K562 (cell line): ENCODE measurements at regions not wholly inside any gene's neighbourhood (a gene's known extent, or its start where the extent isn't known, plus 50 kb on each side); places are given as distances from the start of the nearest gene placed in this dataset.

Experiments
- ATAC-seq: fragments of 200-7000 bp; cut with Tn5 transposase; 3 replicates; pipeline ENCODE4 v1.9.1; 2020; ENCODE audit warnings: moderate library complexity
- BruUV-seq: library from RNA; stranded (reverse); fragments of 400-500 nt; replicated peaks from 2 replicates; lab custom pipeline; 2021; lab: Mats Ljungman, UMichigan
- CTCF ChIA-PET: fragments of 300-600 bp; formaldehyde crosslinking; extraction: SDS; loops from one replicate; lab custom pipeline; 2021; ENCODE audit warnings: low intra/inter-chr PET ratio; lab: Yijun Ruan, JAX
- POLR2A ChIA-PET: fragments of 300-600, 350-650 bp; sonication (Branson Sonifier 250); formaldehyde crosslinking; extraction: SDS; loops from one replicate; lab custom pipeline; 2021; ENCODE audit warnings: antibody characterized with exemption, inconsistent platforms; lab: Yijun Ruan, JAX
- DNase-seq, 4 experiments: peaks; one replicate each; pipeline versions ENCODE4 v3.0.0 to v3.0.0-alpha.2; 2011 to 2018; ENCODE audit warnings: low spot score in 3 of 4, mixed read lengths in 3 of 4; ENCODE audit errors: extremely low read depth in 1 of 4
- FAIRE-seq: peaks from 2 replicates; lab custom pipeline; 2011; peaks lifted over from hg19 to GRCh38; lab: Jason Lieb, UNC
- H2AFZ ChIP-seq: 2 replicates; pipeline ENCODE4 v1.6.0; 2011; ENCODE audit warnings: low read depth, low read length, control low read depth, inconsistent platforms
- H3K27ac ChIP-seq: fragments of 200-600 bp; 3 replicates; pipeline ENCODE4 v1.8.0; 2011; ENCODE audit warnings: low read depth, mild to moderate bottlenecking, control low read depth, inconsistent platforms, low read length, moderate library complexity, mixed read lengths; ENCODE audit errors: extremely low read depth
- H3K27me3 ChIP-seq, 2 experiments: fragments of 300-600 bp in 1 of 2; 2 replicates in 1 of 2; 3 replicates in 1 of 2; pipeline versions ENCODE4 v1.6.0 to v1.8.0; 2011; ENCODE audit warnings: inconsistent platforms in 2 of 2, low read length in 2 of 2, mild to moderate bottlenecking in 1 of 2, mixed read lengths in 1 of 2, moderate library complexity in 1 of 2; ENCODE audit not compliant: control insufficient read depth in 2 of 2, insufficient read depth in 2 of 2
- H3K36me3 ChIP-seq: fragments of 300-600 bp; 3 replicates; pipeline ENCODE4 v1.8.0; 2011; ENCODE audit warnings: mild to moderate bottlenecking, low read length, inconsistent platforms; ENCODE audit not compliant: control insufficient read depth, insufficient read depth
- H3K4me1 ChIP-seq, 2 experiments: fragments of 200-600 bp in 1 of 2; replicated peaks in 1 of 2; 2 replicates in 1 of 2; 3 replicates in 1 of 2; pipeline versions ENCODE4 v1.5.1 to v1.8.0; 2011; ENCODE audit warnings: inconsistent platforms in 2 of 2, low read length in 2 of 2, mild to moderate bottlenecking in 1 of 2, mixed read lengths in 1 of 2, moderate library complexity in 1 of 2; ENCODE audit not compliant: control insufficient read depth in 2 of 2, insufficient read depth in 2 of 2
- H3K4me2 ChIP-seq: 2 replicates; pipeline ENCODE4 v1.6.1; 2011; ENCODE audit warnings: low read length, control low read depth, inconsistent platforms, mixed read lengths; ENCODE audit not compliant: insufficient read depth
- H3K4me3 ChIP-seq: fragments of 200-600 bp; sonication (generic), shearing (Covaris generic); 2 replicates; pipeline ENCODE4 v1.5.1; 2016; ENCODE audit warnings: control low read depth, inconsistent platforms
- H3K79me2 ChIP-seq: fragments of 200-600 bp; 3 replicates; pipeline ENCODE4 v1.8.0; 2011; ENCODE audit warnings: low read length, inconsistent platforms; ENCODE audit not compliant: control insufficient read depth, insufficient read depth
- H3K9ac ChIP-seq, 2 experiments: 2 replicates each; pipeline versions ENCODE4 v1.6.0 to v1.6.1; 2011; ENCODE audit warnings: low read depth in 2 of 2, low read length in 2 of 2, control low read depth in 1 of 2, inconsistent platforms in 1 of 2, mild to moderate bottlenecking in 1 of 2, mixed read lengths in 1 of 2; ENCODE audit not compliant: insufficient read depth in 1 of 2
- H3K9me1 ChIP-seq: one replicate; pipeline ENCODE4 v1.6.0; 2011; ENCODE audit warnings: inconsistent platforms, mild to moderate bottlenecking, low read length, moderate library complexity; ENCODE audit not compliant: control insufficient read depth, insufficient read depth
- H3K9me3 ChIP-seq: replicated peaks from 2 replicates; pipeline ENCODE4 v1.5.1; 2011; ENCODE audit warnings: low read depth, low read length, inconsistent platforms; ENCODE audit not compliant: control insufficient read depth, insufficient read depth
- H4K20me1 ChIP-seq: replicated peaks from 2 replicates; pipeline ENCODE4 v1.6.1; 2011; ENCODE audit warnings: low read length, inconsistent platforms, mixed read lengths; ENCODE audit not compliant: control insufficient read depth, insufficient read depth
- HLTF ChIP-seq: fragments of 450-650 bp; IDR thresholded peaks from 2 replicates; pipeline ENCODE4 v1.6.1; 2016
- MAFG ChIP-seq: fragments of 450-650 bp; conservative IDR thresholded peaks from 2 replicates; pipeline ENCODE4 v1.6.1; 2016; ENCODE audit warnings: missing genetic modification characterization, missing compliant biosample characterization
- MIER1 ChIP-seq: fragments of 450-650 bp; IDR thresholded peaks from 2 replicates; pipeline ENCODE4 v1.6.1; 2016; ENCODE audit warnings: antibody characterized with exemption, mild to moderate bottlenecking, low read depth
- PHB ChIP-seq: fragments of 250-450 bp; sonication (Bioruptor Pico); IDR thresholded peaks from 2 replicates; pipeline ENCODE4 v1.5.0; 2021
- ZNF133 ChIP-seq: fragments of 250-450 bp; sonication (Bioruptor Pico); IDR thresholded peaks from 2 replicates; pipeline ENCODE4 v1.4.0; 2020; ENCODE audit warnings: mild to moderate bottlenecking
- ZNF584 ChIP-seq: fragments of 200-800 bp; sonication (Bioruptor generic); IDR thresholded peaks from 2 replicates; pipeline ENCODE4 v1.6.1; 2016; ENCODE audit warnings: low read depth, mild to moderate bottlenecking, missing genetic modification characterization, missing compliant biosample characterization
- WGBS: fragments of 100-300 bp; shearing (Covaris generic); methylation state at CpG from one replicate; pipeline ENCODE4 v1.1.6; 2016; ENCODE audit warnings: low coverage, mixed read lengths; ENCODE audit not compliant: insufficient coverage; ENCODE audit errors: missing lambda C conversion rate; 5-methylcytosine and 5-hydroxymethylcytosine counted together
- in situ Hi-C: fragments of 300-500 bp; cut with MboI; formaldehyde crosslinking; loops from 4 replicates; pipeline ENCODE4 v1.15.0; 2018; ENCODE audit warnings: inconsistent platforms, mixed read lengths
- intact Hi-C: fragments of 100-400 bp; cut with micrococcal nuclease; formaldehyde crosslinking; loops from 2 replicates; pipeline ENCODE4 v1.14.2; 2022
- TF ChIP-seq, protein P1 (sequence below): sonication (generic); formaldehyde crosslinking; IDR thresholded peaks from 2 replicates; pipeline ENCODE4 v1.8.0; 2023; ENCODE audit warnings: missing genetic modification reagents, mild to moderate bottlenecking, borderline replicate concordance
- TF ChIP-seq, protein P2 (sequence below), 2 experiments: fragments of 450-650 bp in 1 of 2; sonication (generic) in 1 of 2; formaldehyde crosslinking in 1 of 2; IDR thresholded peaks; 2 replicates each; pipeline versions ENCODE4 v1.7.1 to v1.9.0; 2016 to 2022; ENCODE audit warnings: inconsistent platforms in 1 of 2, mild to moderate bottlenecking in 1 of 2, missing genetic modification reagents in 1 of 2

DNA sequence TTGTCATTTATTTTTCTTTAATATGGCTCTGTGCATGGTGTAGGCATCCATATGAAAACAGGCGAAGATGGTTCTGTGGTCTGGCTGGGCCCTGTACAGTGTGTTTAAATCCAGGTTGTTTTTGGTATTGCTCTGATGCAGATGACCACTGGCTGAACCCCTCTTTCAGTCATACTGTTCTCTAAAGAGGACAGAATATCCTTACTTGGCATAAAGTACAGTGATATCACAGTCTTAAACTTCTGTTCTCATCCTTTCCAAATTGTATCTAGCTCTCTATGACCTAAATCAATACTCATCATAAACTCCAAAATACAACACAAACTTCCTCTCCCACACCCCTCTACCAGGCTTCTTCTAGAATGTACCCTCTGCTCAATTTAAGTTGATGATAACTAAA, 252.7 kb upstream of the FAR2 start:
- ChIA-PET POLR2A (no interaction called here), CTCF (no interaction called here)
- H3K9me3 ChIP-seq: no peaks in the 10 kb centered on the region
- H3K4me3 ChIP-seq: no peak overlapping the region
- in situ Hi-C loops: no loop called here
- no peak overlapping the region for H3K9ac ChIP-seq
- no peak for FAIRE-seq
- no peaks in the 10 kb centered on the region for H4K20me1 ChIP-seq
- no peak overlapping the region for H3K4me2 ChIP-seq
- H2AFZ ChIP-seq: no peak overlapping the region
- H3K9me1 ChIP-seq: no peaks in the 10 kb centered on the region
- TF ChIP-seq MIER1 (no peak), ZNF133 (CRISPR knock-in tag) (no peak), HLTF (no peak), MAFG (tag) (no peak), ZNF584 (CRISPR knock-in tag) (no peak), PHB (CRISPR knock-in tag) (no peak)
- TF ChIP-seq, protein P1, sequence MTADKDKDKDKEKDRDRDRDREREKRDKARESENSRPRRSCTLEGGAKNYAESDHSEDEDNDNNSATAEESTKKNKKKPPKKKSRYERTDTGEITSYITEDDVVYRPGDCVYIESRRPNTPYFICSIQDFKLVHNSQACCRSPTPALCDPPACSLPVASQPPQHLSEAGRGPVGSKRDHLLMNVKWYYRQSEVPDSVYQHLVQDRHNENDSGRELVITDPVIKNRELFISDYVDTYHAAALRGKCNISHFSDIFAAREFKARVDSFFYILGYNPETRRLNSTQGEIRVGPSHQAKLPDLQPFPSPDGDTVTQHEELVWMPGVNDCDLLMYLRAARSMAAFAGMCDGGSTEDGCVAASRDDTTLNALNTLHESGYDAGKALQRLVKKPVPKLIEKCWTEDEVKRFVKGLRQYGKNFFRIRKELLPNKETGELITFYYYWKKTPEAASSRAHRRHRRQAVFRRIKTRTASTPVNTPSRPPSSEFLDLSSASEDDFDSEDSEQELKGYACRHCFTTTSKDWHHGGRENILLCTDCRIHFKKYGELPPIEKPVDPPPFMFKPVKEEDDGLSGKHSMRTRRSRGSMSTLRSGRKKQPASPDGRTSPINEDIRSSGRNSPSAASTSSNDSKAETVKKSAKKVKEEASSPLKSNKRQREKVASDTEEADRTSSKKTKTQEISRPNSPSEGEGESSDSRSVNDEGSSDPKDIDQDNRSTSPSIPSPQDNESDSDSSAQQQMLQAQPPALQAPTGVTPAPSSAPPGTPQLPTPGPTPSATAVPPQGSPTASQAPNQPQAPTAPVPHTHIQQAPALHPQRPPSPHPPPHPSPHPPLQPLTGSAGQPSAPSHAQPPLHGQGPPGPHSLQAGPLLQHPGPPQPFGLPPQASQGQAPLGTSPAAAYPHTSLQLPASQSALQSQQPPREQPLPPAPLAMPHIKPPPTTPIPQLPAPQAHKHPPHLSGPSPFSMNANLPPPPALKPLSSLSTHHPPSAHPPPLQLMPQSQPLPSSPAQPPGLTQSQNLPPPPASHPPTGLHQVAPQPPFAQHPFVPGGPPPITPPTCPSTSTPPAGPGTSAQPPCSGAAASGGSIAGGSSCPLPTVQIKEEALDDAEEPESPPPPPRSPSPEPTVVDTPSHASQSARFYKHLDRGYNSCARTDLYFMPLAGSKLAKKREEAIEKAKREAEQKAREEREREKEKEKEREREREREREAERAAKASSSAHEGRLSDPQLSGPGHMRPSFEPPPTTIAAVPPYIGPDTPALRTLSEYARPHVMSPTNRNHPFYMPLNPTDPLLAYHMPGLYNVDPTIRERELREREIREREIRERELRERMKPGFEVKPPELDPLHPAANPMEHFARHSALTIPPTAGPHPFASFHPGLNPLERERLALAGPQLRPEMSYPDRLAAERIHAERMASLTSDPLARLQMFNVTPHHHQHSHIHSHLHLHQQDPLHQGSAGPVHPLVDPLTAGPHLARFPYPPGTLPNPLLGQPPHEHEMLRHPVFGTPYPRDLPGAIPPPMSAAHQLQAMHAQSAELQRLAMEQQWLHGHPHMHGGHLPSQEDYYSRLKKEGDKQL: no peak
- TF ChIP-seq, protein P2, sequence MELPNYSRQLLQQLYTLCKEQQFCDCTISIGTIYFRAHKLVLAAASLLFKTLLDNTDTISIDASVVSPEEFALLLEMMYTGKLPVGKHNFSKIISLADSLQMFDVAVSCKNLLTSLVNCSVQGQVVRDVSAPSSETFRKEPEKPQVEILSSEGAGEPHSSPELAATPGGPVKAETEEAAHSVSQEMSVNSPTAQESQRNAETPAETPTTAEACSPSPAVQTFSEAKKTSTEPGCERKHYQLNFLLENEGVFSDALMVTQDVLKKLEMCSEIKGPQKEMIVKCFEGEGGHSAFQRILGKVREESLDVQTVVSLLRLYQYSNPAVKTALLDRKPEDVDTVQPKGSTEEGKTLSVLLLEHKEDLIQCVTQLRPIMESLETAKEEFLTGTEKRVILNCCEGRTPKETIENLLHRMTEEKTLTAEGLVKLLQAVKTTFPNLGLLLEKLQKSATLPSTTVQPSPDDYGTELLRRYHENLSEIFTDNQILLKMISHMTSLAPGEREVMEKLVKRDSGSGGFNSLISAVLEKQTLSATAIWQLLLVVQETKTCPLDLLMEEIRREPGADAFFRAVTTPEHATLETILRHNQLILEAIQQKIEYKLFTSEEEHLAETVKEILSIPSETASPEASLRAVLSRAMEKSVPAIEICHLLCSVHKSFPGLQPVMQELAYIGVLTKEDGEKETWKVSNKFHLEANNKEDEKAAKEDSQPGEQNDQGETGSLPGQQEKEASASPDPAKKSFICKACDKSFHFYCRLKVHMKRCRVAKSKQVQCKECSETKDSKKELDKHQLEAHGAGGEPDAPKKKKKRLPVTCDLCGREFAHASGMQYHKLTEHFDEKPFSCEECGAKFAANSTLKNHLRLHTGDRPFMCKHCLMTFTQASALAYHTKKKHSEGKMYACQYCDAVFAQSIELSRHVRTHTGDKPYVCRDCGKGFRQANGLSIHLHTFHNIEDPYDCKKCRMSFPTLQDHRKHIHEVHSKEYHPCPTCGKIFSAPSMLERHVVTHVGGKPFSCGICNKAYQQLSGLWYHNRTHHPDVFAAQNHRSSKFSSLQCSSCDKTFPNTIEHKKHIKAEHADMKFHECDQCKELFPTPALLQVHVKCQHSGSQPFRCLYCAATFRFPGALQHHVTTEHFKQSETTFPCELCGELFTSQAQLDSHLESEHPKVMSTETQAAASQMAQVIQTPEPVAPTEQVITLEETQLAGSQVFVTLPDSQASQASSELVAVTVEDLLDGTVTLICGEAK (IDR thresholded peaks at IDR 0.05): no peak
- TF ChIP-seq, protein P2 (CRISPR knock-in tag; IDR thresholded peaks at IDR 0.05): no peak
- intact Hi-C loops: no loop called here
- H3K79me2 ChIP-seq: no peaks in the 10 kb centered on the region
- H3K4me1 ChIP-seq: no peaks in the 10 kb centered on the region
- ATAC-seq: no peak
- H3K27ac ChIP-seq: no peak overlapping the region
- DNase-seq: no peak
- H3K27me3 ChIP-seq: no peaks in the 10 kb centered on the region
- no peaks in the 10 kb centered on the region for H3K36me3 ChIP-seq
- no TSS peak for BruUV-seq
- WGBS: 0% methylated on average over 1 of the region's 1 CpG
